ENCODE measurements at regions not wholly inside any gene's neighbourhood (a gene's known extent, or its start where the extent isn't known, plus 50 kb on each side); places are given as distances from the start of the nearest gene placed in this dataset.
A peak's percentile ranks its signal among the peaks of the same experiment; 100 is the strongest.

DNA sequence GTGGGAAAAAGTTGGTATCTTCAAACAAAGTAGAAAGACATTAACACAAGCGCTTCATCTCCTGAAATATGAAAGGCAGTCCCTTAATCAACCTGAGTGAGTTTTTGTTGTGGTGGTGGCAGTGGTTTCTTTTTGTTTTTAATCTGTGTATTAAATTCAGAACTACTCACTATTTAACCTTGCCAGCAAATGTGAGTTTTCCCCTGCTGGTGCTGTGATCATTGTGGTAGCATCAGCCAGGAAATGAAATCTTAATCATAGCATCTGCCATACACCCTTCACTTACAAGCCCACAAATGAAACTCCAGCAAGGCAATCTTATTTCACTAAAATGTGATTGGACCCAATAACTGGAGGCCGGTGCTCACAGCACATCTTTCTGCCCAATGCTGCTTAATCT lies 229.7 kb downstream of the SHOX2 start (continued):
- TF ChIP-seq CSRNP3 (CRISPR knock-in tag; IDR thresholded peaks at IDR 0.05) (no peak), ZFP3 (CRISPR knock-in tag; IDR thresholded peaks at IDR 0.05) (no peak), ISL1 (CRISPR knock-in tag; IDR thresholded peaks at IDR 0.05) (no peak)
- TF ChIP-seq, protein P1, sequence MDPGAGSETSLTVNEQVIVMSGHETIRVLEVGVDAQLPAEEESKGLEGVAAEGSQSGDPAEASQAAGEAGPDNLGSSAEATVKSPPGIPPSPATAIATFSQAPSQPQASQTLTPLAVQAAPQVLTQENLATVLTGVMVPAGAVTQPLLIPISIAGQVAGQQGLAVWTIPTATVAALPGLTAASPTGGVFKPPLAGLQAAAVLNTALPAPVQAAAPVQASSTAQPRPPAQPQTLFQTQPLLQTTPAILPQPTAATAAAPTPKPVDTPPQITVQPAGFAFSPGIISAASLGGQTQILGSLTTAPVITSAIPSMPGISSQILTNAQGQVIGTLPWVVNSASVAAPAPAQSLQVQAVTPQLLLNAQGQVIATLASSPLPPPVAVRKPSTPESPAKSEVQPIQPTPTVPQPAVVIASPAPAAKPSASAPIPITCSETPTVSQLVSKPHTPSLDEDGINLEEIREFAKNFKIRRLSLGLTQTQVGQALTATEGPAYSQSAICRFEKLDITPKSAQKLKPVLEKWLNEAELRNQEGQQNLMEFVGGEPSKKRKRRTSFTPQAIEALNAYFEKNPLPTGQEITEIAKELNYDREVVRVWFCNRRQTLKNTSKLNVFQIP (CRISPR knock-in tag; IDR thresholded peaks at IDR 0.05; ENCODE audit: borderline replicate concordance, low read depth), result no peak

DNA sequence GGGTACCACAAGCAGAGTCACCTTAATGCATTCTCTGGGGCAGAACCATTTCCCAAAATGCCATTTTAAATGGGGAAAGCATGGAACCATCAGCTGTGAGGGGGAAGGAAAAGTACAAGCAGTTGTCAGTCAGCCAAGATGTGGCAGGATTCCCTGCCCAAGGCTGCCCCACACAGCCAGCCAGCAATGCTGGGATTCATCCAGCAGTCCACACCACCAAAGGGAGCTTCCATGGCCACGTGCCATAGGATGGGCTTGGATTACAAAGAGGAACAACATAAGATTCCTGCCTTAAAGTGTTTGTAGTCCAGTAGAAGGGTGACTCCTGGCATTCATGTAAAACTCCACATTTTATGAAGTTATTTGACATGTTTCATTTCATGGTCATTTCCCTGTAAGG lies 233.3 kb downstream of the SHOX2 start:
- no peak for TF ChIP-seq SNAI2 (CRISPR knock-in tag; IDR thresholded peaks at IDR 0.05)
- TF ChIP-seq CSDC2 (CRISPR knock-in tag; IDR thresholded peaks at IDR 0.05), result no peak
- TF ChIP-seq, protein P2, sequence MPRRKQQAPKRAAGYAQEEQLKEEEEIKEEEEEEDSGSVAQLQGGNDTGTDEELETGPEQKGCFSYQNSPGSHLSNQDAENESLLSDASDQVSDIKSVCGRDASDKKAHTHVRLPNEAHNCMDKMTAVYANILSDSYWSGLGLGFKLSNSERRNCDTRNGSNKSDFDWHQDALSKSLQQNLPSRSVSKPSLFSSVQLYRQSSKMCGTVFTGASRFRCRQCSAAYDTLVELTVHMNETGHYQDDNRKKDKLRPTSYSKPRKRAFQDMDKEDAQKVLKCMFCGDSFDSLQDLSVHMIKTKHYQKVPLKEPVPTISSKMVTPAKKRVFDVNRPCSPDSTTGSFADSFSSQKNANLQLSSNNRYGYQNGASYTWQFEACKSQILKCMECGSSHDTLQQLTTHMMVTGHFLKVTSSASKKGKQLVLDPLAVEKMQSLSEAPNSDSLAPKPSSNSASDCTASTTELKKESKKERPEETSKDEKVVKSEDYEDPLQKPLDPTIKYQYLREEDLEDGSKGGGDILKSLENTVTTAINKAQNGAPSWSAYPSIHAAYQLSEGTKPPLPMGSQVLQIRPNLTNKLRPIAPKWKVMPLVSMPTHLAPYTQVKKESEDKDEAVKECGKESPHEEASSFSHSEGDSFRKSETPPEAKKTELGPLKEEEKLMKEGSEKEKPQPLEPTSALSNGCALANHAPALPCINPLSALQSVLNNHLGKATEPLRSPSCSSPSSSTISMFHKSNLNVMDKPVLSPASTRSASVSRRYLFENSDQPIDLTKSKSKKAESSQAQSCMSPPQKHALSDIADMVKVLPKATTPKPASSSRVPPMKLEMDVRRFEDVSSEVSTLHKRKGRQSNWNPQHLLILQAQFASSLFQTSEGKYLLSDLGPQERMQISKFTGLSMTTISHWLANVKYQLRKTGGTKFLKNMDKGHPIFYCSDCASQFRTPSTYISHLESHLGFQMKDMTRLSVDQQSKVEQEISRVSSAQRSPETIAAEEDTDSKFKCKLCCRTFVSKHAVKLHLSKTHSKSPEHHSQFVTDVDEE (CRISPR knock-in tag; IDR thresholded peaks at IDR 0.05), result no peak
- no peak for TF ChIP-seq ARNTL (CRISPR knock-in tag; IDR thresholded peaks at IDR 0.05; ENCODE audit: borderline replicate concordance, low read depth)
- TF ChIP-seq ESRRG (CRISPR knock-in tag; IDR thresholded peaks at IDR 0.05), result no peak
- TF ChIP-seq, protein P1 (CRISPR knock-in tag; IDR thresholded peaks at IDR 0.05; ENCODE audit: borderline replicate concordance, low read depth), result no peak
- TF ChIP-seq, protein P3, sequence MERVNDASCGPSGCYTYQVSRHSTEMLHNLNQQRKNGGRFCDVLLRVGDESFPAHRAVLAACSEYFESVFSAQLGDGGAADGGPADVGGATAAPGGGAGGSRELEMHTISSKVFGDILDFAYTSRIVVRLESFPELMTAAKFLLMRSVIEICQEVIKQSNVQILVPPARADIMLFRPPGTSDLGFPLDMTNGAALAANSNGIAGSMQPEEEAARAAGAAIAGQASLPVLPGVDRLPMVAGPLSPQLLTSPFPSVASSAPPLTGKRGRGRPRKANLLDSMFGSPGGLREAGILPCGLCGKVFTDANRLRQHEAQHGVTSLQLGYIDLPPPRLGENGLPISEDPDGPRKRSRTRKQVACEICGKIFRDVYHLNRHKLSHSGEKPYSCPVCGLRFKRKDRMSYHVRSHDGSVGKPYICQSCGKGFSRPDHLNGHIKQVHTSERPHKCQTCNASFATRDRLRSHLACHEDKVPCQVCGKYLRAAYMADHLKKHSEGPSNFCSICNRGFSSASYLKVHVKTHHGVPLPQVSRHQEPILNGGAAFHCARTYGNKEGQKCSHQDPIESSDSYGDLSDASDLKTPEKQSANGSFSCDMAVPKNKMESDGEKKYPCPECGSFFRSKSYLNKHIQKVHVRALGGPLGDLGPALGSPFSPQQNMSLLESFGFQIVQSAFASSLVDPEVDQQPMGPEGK (CRISPR knock-in tag; IDR thresholded peaks at IDR 0.05; ENCODE audit: borderline replicate concordance), result no peak
- TF ChIP-seq TOX (CRISPR knock-in tag; IDR thresholded peaks at IDR 0.05; ENCODE audit: borderline replicate concordance), result no peak
- no peak for TF ChIP-seq ZC3H10 (CRISPR knock-in tag; IDR thresholded peaks at IDR 0.05)
- no peak for TF ChIP-seq TCF4 (CRISPR knock-in tag; IDR thresholded peaks at IDR 0.05; ENCODE audit: borderline replicate concordance)
- no peak for TF ChIP-seq ISL1 (CRISPR knock-in tag; IDR thresholded peaks at IDR 0.05)
- TF ChIP-seq ZNF565 (CRISPR knock-in tag; conservative IDR thresholded peaks at IDR 0.05; ENCODE audit: low read depth), result no peak
- TF ChIP-seq ZFP3 (CRISPR knock-in tag; IDR thresholded peaks at IDR 0.05), result no peak
- no peak for TF ChIP-seq CREB5 (CRISPR knock-in tag; IDR thresholded peaks at IDR 0.05; ENCODE audit: low read depth)
- no peak for TF ChIP-seq BACH2 (CRISPR knock-in tag; IDR thresholded peaks at IDR 0.05; ENCODE audit: borderline replicate concordance)
- TF ChIP-seq ZFP30 (CRISPR knock-in tag; IDR thresholded peaks at IDR 0.05), result no peak
- TF ChIP-seq ZNF8 (CRISPR knock-in tag; IDR thresholded peaks at IDR 0.05), result no peak
- TF ChIP-seq ZNF70 (CRISPR knock-in tag; IDR thresholded peaks at IDR 0.05), result no peak
- TF ChIP-seq RARB (CRISPR knock-in tag; IDR thresholded peaks at IDR 0.05), result no peak
- no peak for TF ChIP-seq PPARA (CRISPR knock-in tag; IDR thresholded peaks at IDR 0.05; ENCODE audit: borderline replicate concordance)
- ATAC-seq, result peak; percentile 83
